ENCODE measurements at regions not wholly inside any gene's neighbourhood (a gene's known extent, or its start where the extent isn't known, plus 50 kb on each side); places are given as distances from the start of the nearest gene placed in this dataset.

DNA sequence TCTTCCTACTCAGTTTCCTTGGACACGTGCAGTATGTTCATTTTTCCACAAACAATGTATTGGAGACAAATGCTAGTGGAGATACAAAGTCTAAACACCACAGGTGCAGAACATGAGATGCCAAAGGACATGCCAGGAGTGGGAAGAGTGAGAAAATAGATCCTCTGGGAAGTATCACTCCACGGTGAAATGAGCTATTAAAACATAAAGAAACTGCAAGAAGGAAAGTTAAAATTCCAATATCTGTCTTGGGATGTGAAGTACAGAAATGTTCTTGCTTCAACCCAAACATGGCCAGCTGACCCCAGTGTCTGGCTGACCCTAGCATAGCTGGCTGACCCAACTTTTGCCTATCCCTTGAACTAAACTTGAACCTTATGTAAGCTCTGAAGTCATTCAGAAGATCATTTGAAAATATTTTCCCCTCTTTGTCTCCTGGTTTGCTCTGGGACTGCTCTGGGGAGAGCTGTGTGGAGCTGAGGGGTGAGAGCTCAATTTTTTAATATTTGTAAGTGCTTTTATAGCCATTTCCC is 59.5 kb downstream of the FZD1 start:
- DNase-seq: no peak

DNA sequence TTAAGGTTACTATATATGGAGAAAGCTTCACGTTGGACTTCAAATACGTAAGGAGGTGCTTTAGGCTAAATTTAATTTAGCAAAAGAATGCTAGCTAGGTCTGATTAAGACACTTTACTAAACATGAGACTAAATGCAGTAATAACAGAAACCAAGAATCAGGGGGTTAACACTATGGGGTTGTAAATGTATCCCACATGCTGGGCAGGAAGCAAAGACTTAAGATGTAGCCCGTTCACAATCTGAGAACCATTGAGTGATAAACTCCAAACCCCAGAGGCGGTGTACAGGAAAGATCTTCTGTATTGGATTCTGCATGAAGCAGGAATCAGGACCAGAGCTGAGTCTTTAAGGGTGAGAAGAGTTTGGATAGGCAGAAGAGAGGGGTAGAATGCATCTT is 60.4 kb downstream of the FZD1 start:
- DNase-seq: no peak

DNA sequence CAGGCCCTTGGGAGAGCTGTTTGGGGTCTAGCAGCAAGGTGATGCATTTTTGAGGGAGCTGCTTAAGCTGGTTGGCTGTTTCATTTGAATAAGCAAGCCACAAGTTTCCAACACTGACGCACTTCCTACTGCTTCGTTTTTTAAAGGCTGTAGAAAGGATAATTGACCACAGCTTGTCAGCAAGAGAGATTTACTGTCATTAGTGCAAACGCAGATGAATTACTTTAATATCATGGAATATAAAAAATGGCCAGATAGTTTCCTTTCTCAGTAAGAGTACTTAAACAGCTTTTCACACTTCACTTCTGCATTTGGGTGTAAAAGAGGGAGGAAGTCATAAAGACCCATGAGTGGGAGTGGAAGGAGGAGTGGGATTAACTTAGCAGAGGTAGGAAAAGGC is 61.5 kb downstream of the FZD1 start:
- no peak for DNase-seq

DNA sequence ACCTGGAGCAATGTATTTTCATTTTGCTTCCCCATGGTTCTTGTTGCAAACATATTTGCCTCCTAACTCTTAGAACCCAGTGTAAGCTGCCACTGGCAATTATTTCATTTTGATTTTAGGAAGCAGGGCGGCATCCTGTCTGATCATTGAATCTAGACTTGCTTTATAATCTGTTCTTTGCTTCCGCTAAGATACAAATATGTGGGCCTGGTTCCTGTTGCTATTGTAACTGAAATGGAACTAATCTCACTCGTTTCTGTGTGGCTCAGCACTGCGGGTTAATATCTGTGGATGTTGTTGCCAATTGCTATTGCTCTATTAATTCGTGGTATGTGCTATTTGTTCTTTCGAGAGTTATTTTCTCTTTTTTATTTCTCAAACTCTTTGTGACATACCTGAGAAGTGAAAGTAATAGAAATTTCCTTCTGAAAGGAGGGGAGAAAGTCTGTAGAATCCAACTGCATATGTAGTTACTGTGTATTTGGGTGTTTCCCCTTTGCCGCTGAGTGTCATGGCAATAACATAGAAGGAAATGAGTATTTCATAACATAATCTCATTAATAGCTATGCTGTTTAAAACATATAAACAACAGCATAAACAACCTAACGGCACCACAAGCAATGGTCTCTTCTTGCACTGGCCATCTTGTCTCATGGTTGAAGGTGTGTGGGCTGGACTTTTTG is 62.4 kb downstream of the FZD1 start:
- DNase-seq: no peak

DNA sequence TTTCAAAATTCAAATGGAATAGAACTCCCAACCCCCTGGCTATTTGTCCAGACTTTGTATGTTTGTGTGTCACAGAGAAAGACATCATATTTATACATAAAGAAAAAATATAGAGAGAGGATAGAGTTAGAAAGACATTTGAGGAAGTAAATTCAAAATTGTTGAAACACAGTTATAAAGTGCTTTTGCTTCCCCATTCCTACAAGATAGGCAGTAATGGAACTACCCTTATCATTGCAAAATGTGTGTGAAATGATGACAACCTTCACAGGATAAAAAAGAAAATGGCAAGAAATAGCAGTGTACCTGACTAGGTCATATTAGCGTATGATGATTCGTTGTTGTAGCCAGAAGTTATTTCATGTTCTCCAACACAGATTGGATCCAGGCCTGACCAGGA is 63.1 kb downstream of the FZD1 start:
- no peak for DNase-seq

DNA sequence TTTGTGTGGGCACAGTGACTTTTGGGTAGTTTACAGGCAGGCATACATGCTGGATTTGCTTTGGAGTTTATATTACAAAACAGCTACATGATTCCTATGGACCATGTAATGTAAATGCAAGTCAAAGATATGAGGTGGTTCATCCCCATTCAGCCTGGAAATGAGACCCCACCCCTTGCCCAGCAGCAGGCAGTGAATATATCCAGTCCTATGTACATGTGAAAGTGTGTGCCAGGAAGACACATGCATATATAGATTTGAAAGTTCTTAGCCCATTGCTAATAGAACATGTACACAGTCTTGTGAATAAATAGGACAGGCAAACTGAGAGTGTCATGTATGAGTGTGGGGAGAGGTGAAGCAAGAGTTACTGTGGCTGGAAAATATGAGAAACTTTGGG is 65.3 kb downstream of the FZD1 start:
- no peak for DNase-seq

DNA sequence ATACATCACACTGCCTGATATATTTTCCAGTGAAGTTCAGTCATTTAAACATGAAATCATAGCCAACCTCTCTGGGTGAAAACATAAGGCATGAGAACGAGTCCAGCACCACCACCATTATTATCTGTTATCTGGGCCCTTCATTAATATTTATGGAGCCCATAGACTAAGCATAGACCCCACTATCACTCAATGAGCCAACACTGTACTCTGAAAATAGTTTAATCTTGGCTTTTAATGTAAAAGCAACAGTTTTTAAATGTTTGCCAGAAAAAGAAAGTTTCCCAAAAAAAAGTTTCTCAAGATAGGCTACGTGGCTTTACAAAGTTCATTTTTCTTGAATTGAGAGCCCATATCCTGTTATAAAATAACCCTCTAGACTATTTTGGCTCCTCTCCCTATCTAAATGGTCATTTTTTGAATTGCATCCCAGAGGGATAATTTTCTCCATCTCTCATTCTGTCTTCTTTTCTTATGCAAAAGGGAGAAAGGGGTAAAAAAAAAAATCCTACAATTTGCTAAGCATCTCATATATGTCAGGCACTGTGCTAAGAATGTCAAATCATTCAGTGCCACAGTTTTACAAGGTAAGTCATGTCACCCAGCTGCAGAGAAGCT is 66.1 kb downstream of the FZD1 start:
- no peak for DNase-seq

DNA sequence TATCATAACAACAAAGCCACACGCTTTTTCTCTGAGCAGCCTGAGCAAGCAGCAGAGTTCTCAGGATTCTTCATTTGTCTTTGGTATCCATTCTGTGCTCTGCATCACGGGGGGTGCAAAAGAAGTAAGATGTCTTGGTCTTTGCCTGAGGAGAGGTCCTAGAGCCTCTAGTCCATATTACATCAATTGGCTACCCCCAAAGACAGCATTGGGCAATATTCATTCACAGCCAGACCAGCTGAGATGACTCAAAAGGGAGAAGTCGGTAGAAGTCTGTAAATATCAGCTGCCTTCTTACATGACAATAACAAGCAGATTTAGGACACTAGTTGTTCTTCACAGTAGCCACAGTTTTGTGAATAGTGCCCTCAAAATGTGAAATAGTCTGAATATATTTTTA is 66.6 kb downstream of the FZD1 start:
- no peak for DNase-seq

DNA sequence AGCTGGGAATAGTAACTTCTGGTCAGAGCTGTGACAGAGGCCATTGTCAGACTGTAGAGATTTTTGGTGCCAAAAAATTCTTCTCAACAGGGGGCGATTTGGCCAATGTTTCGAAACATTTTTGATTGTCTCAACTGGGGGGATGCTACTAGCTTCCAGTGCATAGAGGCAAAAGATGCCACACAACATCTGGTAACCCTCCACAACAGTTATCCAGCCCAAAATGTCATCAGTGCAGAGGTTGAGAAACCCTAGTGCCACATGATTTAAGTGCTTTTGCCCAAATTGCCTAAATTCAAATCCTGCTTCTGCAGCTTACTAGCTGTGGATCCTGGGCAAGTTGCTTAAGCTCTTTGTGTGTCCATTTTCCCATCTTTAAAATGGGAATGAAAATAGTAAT is 71.9 kb downstream of the FZD1 start:
- DNase-seq: no peak

DNA sequence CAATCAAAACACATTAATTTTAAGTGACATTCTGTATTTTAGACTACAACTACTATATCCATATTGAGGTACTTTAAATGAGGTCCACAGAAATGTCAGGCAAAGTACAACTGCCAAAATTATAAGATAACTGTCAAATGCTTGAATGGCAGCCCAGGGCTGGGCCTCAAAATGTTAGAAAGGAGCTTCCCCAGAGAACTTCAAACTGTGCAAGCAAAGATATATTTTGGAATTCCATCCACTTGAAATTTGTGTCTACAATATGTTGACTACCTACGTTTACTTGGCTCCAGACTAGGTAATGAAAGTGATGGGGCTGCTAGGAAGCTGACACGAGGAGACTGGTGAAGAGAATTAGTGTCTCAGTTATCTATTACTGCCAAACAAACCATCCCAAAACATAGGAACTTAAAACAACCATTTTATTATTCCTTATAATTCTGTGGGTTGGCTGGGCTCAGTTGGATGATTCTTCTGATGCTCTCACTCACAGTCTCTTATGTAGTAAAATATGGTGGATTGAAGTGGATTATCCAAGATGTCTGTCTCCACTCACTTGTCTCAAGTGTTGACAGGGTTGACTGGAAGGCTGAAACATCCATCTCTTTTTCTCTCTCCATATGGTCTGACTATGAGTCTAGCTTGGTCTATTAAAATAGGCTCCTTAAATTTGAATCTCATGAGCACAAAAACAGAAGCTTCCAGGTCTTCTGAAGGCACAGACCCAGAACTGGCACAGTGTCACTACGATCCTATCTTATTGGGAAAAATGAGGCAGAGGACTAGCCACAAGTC is 74.2 kb downstream of the FZD1 start:
- no peak for DNase-seq

DNA sequence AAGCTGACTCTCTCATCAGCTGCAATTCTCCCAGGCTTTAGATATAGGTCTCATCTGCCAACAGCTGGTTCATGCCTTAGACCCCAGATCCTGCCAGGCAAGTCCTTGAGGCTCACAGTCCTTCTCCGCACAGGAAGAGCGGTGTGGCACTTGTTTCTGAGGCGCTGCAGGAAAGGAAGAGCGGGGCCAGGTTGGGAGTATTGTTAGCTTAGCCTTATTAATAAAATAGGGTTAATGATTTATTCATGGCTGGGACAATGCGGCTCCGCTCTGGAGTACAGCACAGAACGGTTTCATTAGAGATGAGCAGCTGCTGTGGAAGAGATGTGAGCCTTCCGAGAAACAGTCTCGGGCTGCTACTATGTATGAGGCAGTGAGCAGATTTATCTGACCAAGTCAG is 78.1 kb downstream of the FZD1 start:
- DNase-seq: no peak

DNA sequence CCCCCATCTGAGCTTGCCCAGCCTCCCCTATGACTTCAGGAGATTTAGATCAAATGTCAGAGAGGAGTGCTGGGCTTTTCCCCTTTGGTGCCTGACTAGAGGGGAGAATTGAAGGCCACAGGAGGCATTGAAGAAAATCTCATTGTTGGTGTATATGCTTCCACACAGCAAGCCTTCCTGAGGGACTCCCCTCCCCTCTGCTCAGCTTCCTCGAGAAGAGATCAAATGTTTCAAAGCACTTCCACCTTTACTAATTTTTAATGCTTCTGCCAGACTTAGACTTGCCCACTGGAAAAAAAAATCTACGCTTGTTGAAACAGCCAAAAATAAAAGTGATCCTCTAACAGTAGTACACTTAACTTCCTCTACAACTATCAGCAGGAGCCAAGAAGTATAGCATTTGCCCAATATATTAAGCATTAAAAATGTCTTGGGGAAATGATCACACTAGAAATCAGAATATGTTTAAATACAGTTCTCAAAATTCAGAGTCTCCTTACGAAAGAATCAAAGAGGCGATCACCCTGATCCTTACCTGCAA is 79.3 kb downstream of the FZD1 start:
- DNase-seq: no peak

DNA sequence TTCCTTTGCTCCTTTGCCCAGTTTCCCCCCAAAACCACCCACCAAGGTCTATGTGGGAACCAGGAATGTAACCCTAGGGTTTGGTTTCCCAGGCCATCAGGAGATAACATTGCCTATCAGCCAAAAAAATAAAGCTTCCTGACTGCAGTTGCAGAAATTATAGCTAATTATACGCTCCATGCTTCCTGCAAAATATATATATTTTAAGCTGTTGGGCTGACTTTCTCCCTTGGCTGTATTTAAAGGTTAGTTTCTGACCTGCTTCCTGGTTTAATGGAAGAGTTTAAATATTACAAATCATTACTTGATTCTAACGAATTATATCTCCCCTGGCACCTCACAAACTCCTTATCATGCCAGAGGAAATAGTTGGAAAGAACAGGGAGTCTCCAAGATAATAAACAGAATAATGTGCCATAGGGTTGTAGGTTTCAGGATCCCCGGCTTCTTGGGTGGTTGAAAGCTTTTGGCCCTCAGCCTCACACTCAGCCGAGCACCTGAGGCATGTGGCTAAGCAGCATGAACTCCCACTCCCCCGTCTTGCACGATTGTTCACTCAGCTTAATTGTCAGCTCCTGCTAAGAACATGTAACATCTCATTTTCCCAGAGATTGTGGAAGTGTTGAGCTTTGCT is 79.9 kb downstream of the FZD1 start:
- DNase-seq: no peak

DNA sequence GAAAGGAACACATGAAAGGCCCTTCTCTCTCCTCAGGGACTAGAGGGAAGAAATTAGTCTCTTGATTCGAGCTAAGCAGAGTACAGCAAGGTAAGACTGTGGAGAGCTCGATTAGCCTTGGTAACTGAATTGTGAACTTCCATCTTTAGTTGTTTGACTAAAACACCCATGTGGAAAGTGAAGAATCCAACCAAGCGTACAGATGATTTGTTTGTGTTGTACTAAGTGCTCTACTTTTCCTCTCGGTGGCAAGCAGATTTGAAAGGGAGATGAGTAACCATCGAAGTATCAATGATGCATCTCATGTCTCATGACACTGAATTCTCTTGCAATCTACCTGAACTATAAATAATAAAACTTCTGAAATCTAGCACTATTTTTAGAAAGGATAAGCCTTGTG is 80.7 kb downstream of the FZD1 start:
- DNase-seq: peak; percentile 7

DNA sequence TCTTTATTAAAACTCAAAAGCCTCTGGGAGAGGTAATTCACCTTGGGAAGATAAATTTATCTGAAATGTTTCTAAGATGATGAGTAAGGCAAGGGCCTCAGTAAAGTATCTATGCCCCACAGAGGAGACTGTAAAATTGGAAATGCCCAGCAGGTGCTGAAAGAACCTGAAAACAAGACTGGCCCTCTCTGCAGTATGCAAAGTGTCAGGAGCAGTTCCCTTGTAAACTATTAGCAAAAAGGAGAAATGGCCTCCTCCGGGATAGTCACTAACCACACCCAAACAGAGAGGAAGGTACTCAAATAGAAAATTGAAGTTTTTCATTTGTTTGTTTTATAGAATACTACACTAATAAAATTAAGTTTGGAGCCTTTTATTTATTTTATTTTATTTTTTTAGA is 81.2 kb downstream of the FZD1 start:
- DNase-seq: no peak

DNA sequence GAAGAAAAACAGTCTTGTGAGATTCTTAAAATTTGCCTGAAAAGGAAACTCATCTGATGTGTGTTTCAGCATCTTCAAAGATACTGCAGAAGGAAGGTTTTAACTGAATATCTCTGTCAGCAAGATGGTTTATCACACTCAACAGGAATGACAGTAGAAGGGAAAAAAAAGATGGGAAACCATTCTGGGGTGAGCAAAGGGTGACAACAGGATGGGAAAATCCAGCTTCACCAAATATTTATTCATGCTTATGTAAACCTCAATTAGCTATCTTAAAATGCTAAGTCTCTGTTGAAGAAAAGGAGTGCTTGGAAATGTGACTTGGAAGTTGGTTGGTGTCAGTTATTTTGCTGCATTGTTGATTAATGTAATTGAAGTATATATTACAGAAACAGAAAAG is 82.2 kb downstream of the FZD1 start:
- no peak for DNase-seq

DNA sequence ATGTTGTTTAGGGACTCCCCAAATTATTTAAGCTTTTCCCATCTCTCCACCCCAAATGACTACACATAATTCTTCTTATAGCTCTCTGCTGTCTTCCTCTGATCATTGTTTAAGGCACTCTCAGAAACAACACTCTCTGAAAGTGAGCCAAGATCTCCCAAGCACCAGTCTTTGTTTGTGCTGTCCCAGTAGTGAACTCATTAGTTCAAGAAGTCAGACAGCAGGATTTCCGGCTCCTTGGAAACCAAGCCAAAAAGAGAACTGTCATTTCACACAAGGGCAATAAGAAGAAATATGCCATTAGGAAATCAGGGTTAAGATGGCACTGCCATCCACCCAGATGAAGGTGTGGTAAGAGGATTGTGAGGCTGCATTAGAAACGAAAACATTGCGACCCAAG is 83.1 kb downstream of the FZD1 start:
- DNase-seq: no peak

DNA sequence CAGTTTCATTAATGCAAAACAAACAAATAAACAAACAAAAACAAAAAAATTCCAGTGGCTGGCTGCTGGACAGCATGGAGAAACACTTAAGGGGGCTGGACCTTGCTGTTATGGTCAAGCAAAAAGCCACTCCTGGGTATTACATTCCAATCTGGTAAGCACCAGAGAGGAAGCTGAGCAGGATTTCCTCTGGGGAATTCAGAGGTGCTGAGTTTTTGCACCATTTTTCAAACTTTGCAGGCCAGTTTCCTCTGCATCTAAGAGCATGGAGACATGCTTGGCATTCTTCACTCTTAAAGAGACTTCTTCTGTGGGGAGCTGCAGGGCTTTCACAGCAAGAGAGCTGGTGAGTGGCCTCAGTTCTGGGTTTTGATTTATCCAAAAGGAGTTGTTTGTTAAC is 84.5 kb downstream of the FZD1 start:
- no peak for DNase-seq

DNA sequence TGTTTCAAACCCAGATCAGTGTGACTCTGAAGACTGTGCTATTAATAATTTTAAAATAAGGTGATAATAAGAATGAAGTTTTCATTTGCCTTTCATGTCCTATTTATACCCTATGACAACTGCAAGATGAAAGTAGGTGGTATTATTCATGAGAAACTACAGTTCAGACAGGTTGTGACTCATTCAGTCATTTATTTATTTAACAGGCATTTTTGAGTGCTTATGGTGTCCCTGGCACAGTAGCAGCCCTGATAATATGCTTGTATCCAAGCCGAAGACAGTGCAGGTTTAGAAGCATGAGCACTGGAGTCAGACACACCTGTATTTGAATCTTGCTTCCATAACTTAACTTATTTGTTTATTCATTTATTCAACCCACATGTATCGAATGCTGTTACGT is 87.1 kb downstream of the FZD1 start:
- DNase-seq: no peak

DNA sequence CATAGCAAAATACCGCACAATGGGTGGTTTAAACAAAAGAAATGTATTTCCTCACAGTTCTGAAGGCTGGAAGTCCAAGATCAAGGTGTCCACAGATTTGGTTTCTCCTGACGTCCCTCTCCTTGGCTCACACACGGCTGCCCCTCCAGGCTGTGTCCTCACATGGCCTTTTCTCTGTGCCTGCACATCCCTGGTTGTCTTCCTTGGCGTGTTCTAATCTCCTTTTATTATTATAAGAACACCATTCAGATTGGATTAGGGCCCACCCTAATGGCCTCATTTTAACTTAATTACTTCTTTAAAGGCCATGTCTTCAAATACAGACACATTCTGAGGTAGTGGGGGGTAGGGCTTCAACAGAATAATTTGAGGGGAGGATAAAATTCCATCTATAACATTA is 87.9 kb downstream of the FZD1 start:
- no peak for DNase-seq

DNA sequence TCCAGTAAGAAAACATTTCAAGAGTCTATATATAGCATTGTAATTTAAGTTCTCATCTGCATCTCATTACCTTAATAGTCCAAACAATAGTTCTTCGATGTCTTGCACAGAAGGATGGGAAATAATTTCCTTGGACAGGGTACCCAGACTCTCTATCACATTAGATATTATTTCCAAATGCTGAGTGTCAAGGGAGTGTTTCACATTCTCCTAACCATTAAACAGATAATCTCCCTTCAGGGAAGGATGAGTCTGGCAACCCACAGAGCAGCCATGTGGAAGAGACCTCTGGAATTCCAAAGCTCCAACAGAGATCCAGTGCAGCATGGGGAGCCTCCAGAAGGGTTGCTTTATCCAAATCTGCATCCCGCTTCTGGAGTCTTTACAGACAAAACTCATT is 89.6 kb downstream of the FZD1 start:
- no peak for DNase-seq

DNA sequence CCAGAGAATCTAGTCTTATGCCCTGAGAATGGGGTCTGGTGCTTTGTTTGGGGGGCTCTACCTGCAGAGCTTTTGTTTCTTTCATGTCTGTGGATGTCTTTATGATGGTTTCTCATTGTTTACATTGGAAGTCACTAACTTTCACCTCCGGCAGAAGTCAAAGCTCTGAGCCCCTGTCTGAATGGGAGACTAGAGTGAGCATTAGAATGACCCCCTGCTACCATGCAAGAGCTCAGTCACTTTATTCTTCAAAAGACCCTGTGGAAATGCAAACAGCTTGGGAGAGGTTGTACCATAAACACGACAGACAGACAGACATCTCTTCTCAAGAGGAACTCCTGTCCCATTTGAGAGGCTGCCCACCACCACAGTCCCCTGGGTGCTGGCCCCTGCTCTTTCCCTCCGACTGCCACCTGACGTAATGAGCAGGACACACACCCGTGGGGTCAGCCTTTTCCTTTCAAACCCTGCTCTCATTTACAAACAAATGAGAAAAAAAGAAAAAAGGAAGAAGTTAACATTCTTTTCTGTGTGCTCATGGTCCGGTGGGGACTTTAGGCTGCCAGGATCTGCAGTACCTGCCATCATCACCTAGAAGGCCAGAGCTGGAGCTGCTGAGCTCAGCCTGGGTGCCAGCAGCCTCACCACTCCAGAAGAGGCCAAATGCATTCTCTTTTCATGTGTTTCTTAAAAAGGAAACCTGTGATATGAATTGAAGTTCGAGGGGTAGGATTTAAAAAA is 91.6 kb downstream of the FZD1 start:
- DNase-seq: no peak

DNA sequence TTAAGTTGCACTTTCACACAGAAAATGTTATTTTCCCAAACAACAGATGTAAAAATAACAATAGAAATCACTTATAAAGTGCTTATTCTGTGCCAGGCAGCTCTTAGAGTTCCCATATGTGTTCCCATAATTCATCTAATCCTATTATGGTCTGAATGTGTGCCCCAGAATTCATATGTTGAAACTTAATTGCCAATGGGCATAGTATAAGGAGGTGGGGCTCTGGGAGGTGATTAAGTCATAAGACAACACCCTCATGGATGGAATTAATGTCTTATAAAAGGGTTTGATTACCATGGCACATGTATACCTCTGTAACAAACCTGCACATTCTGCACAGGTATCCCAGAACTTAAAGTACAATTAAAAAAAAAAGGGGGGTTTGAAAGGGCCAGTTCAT is 92.7 kb downstream of the FZD1 start:
- no peak for DNase-seq

Data from NCI-H510A (cell line).